NCI-H226 (cell line): ENCODE measurements at regions not wholly inside any gene's neighbourhood (a gene's known extent, or its start where the extent isn't known, plus 50 kb on each side); places are given as distances from the start of the nearest gene placed in this dataset.
A peak's percentile ranks its signal among the peaks of the same experiment; 100 is the strongest.
"Not testable (repeated sequence)": the region's sequence is repeated elsewhere in the genome, so short reads cannot be mapped to it uniquely, and the experiment has no call there.

ENCODE experiments used
- DNase-seq: peaks from one replicate; pipeline ENCODE4 v3.0.0-alpha.2; 2015

GRCh38 chr21:33993286-33994231 lies 78.0 kb upstream of the ATP5PO start:
- DNase-seq: no peak

- not testable (repeated sequence) for DNase-seq
These were observed 76.8 kb upstream of the ATP5PO start for GRCh38 chr21:33992412-33992811.

DNA sequence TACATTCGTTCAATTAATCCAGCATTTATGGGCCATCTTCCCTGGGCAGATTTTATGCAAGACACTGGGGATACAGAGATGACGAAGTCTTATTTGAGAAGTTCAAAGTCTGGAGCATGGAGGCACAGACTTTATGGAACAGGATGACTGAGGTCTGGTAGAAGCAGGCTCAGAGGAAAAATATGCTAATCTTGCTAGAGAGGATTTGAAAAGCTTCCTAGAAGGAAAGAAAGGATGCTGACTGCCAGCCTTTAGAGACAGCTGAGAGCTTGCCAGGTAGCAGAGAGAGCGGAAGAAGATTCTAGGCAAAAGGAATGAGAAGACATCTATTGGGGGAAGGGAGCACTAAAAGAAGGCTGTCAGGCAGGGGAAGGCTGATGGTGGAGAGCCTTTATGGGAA lies 75.5 kb upstream of the ATP5PO start:
- no peak for DNase-seq

DNA sequence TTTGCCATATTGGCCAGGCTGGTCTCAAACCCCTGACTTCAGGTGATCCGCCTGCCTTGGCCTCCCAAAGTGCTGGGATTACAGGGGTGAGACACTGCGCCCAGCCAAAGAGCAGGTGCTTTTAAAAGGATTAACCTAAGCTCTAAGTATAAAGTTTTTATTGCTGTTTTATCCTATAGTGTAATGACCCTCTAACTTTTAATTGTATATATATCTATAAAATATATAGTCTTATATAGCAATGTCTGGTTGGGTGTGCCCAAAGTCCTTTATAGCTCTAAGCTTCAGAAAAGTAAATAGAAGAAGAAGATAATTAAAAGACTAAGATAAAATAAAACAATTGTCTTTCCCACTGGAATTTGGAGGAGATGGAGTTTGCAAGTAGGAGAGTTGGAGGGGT lies 73.8 kb upstream of the ATP5PO start:
- no peak for DNase-seq

DNA sequence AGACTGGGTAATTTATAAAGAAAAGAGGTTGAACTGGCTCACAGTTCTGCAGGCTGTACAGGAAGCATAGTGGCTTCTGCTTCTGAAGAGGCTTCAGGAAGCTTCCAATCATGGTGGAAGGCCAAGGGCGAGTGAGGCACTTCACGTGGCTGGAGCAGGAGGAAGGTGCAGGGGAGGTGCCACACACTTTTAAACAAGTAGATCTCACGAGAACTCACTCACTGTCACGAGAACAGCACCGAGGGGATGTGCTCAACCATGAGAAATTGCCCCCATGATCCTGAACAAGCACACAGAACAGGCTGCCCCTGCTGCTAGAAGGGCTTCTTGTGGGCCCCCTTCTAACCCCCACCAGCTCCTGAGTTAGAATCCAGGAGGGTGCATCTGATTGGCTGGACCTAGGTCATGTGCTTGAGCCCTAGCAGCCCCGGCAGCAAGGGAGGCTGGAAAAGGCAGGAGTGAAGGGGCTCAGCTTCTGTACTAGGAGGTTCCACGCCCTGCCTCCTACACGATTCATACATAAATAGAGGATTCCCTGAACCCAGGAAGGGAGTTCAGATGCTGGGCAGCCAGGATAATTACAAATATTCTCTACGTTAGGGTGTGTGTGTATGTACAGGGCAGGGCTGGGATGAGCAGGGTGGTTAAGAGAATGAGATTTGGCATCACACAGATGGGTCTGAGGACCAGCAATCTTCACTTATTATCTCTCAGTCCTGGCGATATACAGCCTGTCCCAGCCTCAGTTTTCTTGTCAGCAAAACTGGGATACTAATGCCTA lies 72.8 kb upstream of the ATP5PO start:
- no peak for DNase-seq

DNA sequence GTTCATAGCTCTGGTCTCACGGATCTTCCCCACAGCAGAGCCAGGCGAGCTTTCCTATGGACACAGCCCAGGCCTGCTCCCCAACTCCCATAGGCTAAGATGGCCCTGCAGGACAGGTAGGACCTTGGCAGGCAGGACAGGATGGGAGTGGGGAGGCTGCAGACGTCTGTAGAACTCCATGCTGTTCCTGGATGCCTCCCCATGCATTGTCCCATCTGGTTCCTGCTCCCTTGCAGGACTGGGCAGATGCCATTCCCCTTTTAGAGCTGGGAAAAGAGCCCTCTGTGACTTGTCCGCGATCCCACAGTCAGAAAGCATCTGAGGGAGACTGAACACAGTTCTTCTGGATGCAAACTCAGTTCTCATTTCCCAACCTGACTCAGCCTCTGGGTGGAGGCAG lies 71.9 kb upstream of the ATP5PO start:
- DNase-seq: no peak

- DNase-seq: no peak
These were observed 69.8 kb upstream of the ATP5PO start for GRCh38 chr21:33985117-33986050.

GRCh38 chr21:33984021-33984481 lies 68.4 kb upstream of the ATP5PO start:
- DNase-seq: no peak

GRCh38 chr21:33981391-33982101 lies 65.9 kb upstream of the ATP5PO start:
- no peak for DNase-seq

DNA sequence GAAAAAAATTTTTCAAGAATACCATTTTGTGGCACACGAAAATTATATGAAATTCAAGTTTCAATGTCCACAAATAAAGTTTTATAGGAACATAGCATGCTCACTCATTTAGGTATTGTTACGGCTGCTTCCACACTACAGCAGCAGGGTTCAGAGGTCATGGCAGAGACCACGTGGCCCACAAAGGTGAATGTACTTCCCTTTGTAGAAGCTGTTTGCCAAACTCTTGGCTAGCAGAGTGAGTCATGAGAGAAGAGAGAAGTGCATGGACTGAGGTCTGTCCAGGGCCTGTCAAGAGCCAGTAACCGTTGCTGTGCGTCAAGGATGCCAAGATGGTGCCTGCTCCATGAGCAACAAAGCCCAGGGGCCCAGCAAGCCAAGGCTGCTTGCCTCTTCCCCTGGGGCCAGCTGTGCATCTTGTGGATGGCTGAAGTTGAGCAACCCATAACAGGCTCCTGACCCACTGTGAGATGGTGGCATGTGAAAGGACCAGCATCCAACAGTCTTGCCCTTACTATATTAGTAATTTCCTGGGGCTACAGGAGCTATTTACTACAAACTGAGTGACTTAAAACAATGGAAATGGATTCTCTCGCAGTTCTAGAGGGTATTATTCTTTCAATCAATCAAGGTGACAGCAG lies 64.8 kb upstream of the ATP5PO start:
- no peak for DNase-seq

GRCh38 chr21:33978585-33978984 lies 63.0 kb upstream of the ATP5PO start:
- no peak for DNase-seq

- DNase-seq: no peak
These were observed 62.2 kb upstream of the ATP5PO start for GRCh38 chr21:33977721-33978369.

DNA sequence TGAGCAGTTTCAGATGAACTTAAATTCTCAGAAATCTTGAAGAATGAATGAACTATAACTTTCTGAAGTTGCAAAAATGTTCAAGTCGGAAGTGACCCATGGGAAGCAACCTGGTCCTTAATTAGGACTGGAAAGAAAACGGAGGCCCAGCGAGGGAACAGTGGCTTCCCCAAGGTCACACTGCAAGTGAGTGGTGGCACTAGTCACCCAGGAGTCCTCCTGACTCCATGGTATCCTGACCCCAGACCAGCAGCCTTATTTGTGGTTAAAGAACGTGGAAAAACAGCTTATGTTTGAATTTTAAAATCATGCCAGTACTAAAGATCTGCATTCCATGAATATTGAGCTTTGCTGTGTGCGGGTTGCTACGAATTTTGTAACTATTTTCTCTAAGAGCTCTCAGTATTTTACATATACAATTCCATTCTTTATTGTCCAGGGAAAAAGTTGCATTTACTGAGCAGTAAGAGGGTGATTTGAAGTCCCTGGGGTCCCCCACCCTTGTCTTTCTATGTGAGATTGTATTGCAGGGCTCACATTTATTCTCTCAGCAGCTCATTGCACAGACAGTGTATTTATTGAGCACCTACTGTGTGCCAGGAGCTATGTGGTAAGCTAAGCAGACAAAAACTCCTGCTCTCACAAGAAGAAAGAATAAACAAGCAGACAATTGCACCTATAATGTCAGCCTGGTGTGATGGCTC lies 61.6 kb upstream of the ATP5PO start:
- DNase-seq: no peak

DNA sequence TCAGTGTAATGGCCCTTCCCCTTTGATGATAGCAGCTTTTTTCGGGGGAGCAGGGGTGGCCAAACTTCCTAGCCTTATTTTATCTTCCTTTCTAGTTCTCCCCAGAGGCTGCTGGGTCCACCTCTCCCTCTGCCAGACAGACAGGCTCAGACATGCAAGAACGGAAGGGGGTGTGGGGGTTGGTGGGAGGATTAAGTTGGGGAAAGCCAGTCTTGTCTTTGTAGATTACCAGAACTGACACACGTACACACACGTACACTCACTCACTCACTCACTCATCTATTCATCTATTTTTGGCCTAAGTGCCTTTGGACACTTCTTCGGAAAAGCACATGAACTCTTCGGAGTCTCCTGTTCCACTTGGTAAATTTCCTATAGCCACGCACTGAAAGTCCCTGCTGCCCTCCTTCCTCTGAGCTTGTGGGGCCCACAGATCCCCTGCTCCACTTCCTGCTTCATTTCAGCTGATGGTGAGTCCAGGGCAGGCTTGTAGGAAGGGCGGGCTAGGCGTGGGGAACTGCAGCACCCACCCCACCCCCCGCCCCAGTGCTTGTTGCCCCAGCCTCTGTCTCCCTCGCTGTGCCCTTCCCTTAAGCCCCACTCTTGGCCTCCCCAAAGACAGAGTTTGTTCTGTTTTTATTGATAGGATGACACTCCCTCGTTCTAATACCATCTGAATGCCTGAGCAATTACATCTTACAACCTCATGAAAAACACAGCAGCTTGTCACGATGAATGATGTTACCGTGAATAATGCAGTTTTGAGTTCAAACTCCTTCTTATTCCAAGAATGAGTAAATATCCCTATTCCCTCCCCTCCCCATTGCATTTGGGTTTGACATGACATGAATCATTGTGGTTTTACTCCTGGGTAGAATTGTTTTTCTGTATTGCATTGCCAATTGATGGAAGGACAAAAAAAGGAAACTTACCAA lies 60.7 kb upstream of the ATP5PO start:
- DNase-seq: peak; percentile 95

GRCh38 chr21:33975548-33976081 lies 60.0 kb upstream of the ATP5PO start:
- no peak for DNase-seq

DNA sequence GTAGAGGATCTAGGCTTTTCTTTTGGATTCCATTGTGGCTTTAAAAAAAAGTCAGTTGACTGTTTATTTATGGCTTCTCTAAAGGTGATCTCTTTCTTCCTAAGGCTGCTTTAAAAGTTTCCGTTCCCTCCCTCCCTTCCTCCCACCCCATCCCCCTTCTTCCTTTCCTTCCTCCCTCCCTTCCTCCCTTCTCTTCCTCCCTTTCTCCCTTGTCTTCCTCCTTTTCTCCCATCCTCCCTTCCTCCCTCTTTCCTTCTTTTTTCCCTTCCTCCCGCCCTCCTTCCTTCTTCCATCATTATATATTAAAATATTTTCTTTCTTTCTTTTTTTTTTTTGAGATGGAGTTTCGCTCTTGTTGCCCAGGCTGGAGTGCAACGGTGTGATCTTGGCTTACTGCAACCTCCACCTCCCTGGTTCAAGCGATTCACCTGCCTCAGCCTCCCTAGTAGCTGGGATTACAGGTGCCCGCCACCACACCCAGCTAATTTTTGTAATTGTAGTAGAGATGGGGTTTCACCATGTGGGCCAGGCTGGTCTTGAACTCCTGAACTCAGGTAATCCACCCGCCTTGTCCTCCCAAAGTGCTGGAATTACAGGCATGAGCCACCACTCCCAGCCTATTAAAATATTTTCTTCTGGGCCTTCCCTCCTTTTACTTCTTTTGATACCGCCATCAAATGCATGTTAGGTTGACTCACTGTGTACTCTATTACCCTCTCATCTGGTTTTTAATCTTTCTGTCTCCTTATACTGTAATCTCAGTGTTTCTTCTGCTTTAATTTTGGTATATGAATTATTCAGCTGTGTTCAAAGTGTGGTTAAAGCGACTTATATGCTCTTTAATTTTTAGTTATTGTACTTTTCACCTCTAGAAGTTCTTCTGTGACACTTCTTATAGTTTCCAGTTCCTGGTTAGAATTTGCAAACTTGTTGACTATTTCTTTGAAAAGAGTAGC lies 59.2 kb upstream of the ATP5PO start:
- no peak for DNase-seq

GRCh38 chr21:33973268-33973667 lies 57.7 kb upstream of the ATP5PO start:
- DNase-seq: peak; percentile 37

DNA sequence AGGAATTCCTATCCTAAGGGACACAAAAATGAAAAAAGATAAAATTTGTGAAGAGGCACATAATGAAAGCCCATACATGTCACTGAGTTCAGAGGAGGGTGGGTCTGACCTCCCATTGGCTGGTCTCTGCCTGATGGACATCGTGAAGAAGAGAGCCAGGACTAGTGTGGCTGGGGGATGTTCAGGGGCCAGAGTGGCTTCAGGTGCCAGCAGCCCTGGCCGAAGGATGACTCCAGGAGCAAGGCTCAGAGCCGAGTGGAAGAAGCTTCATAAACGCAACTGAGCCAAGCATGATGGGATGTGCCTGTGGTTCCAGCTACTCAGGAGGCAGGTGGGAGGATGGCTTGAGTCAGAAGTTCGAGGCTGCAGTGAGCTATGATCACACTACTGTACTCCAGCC lies 56.9 kb upstream of the ATP5PO start:
- DNase-seq: no peak
